Stomach (tissue), 8 donors: ENCODE measurements at regions not wholly inside any gene's neighbourhood (a gene's known extent, or its start where the extent isn't known, plus 50 kb on each side); places are given as distances from the start of the nearest gene placed in this dataset.
A peak's percentile ranks its signal among the peaks of the same experiment; 100 is the strongest.

Source experiments
- DNase-seq, 2 donors: peaks; one replicate each; pipeline versions ENCODE4 v3.0.0 to v3.0.0-alpha.2; 2013 to 2019
- H3K27ac ChIP-seq, 5 donors: fragments of 200-600 bp in 4 of 5; sonication (generic) in 4 of 5; one replicate each; pipeline ENCODE4 v1.5.1; 2013 to 2019; ENCODE audit warnings: mild to moderate bottlenecking in 1 of 5, moderate library complexity in 1 of 5
- H3K27me3 ChIP-seq, 3 donors: fragments of 200-600 bp; sonication (generic); one replicate each; pipeline ENCODE4 v1.5.1; 2017 to 2019; ENCODE audit warnings: mixed run types in 1 of 3
- H3K36me3 ChIP-seq, 4 donors: fragments of 200-600 bp; sonication (generic); 1 replicate in 3 of 4; 2 replicates in 1 of 4; pipeline ENCODE4 v1.5.1; 2016 to 2019
- H3K4me1 ChIP-seq, 4 donors: fragments of 200-600 bp; sonication (generic); one replicate each; pipeline ENCODE4 v1.5.1; 2016 to 2019
- H3K4me3 ChIP-seq, 4 donors: fragments of 200-600 bp; sonication (generic) in 3 of 4; one replicate each; pipeline ENCODE4 v1.5.1; 2016 to 2019; ENCODE audit warnings: mild to moderate bottlenecking in 1 of 4
- H3K9me3 ChIP-seq, 4 donors: fragments of 200-600 bp; sonication (generic); one replicate each; pipeline ENCODE4 v1.5.1; 2016 to 2019
- CTCF ChIP-seq, 7 experiments: fragments of 450-650 bp in 4 of 7; fragments of 200-600 bp in 3 of 7; sonication (generic) in 3 of 7; IDR thresholded peaks; one replicate each; pipeline ENCODE4 v1.5.1; 2016 to 2019; ENCODE audit warnings: antibody characterized with exemption in 7 of 7, control low read depth in 2 of 7, mild to moderate bottlenecking in 1 of 7
- EP300 ChIP-seq: sonication (generic); formaldehyde crosslinking; IDR thresholded peaks from one replicate; pipeline ENCODE4 v1.6.1; 2017; ENCODE audit warnings: antibody characterized with exemption
- POLR2A ChIP-seq, 4 donors: fragments of 450-650 bp; IDR thresholded peaks; one replicate each; pipeline ENCODE4 v1.6.1; 2016; ENCODE audit warnings: antibody characterized with exemption in 4 of 4, control low read depth in 2 of 4, mild to moderate bottlenecking in 1 of 4, moderate library complexity in 1 of 4
- POLR2AphosphoS5 ChIP-seq, 3 donors: sonication (generic); formaldehyde crosslinking; IDR thresholded peaks; one replicate each; pipeline ENCODE4 v1.6.1; 2016; ENCODE audit warnings: antibody characterized with exemption in 3 of 3
- WGBS, 5 donors: extraction: QIAGEN DNeasy Blood & Tissue Kit in 3 of 5; methylation state at CpG; one replicate each; pipeline versions ENCODE4 v1.1.5 to v1.1.7; 2013 to 2018; 5-methylcytosine and 5-hydroxymethylcytosine counted together
- intact Hi-C: fragments of 100-400 bp; cut with DNase I; formaldehyde crosslinking; loops from one replicate; pipeline ENCODE4 v1.15.1; 2023; ENCODE audit warnings: low total_unique reads
- donor health status: healthy with polysubstance abuse.
- donor health status: Bipolar disorder and iron deficiency.
- donor health status: healthy.

- Histone ChIP-seq H3K9me3 (no peaks in the 10 kb centered on the region), H3K4me1 (peaks cover 7 to 21% (median 17%) of the 10 kb centered on the region in 4 donors), H3K27ac (peak overlapping the region; percentile 72 to 86 (median 84)), H3K36me3 (no peaks in the 10 kb centered on the region), H3K4me3 (peak overlapping the region; percentile 73 to 99 (median 91)), H3K27me3 (no peaks in the 10 kb centered on the region)
- 0 to 1% (median 0%) methylated on average over 25 to 66 of the region's 66 CpGs for WGBS, 5 donors
- intact Hi-C loops, result no loop called here
- DNase-seq, result peak; percentile 61 to 92
- TF ChIP-seq CTCF (IDR thresholded peaks at IDR 0.05) (peak in 3 of 7 experiments; percentile 16 to 54 (median 25)), POLR2A (IDR thresholded peaks at IDR 0.05) (no peak)
Observed at GRCh38 chr1:42035205-42035829, 116.6 kb upstream of the HIVEP3 start.

- no peaks in the 10 kb centered on the region for H3K9me3 ChIP-seq
- H3K27ac ChIP-seq, result no peak overlapping the region
- no peaks in the 10 kb centered on the region for H3K27me3 ChIP-seq
- DNase-seq, result no peak
- intact Hi-C loops, result no loop called here
- H3K4me3 ChIP-seq, result peak overlapping the region in 1 of 4 donors; percentile 99
- H3K36me3 ChIP-seq, result no peaks in the 10 kb centered on the region
- 59 to 68% (median 63%) methylated on average over 6 of the region's 6 CpGs for WGBS, 5 donors
- peaks cover 7 to 21% (median 17%) of the 10 kb centered on the region in 4 donors for H3K4me1 ChIP-seq
- TF ChIP-seq POLR2AphosphoS5 (IDR thresholded peaks at IDR 0.05) (no peak), POLR2A (IDR thresholded peaks at IDR 0.05) (no peak), EP300 (no peak), CTCF (IDR thresholded peaks at IDR 0.05) (no peak)
Observed at GRCh38 chr1:42034426-42034825, 115.7 kb upstream of the HIVEP3 start.

GRCh38 chr1:42033629-42034028, 114.9 kb upstream of the HIVEP3 start:
- H3K27me3 ChIP-seq, result no peaks in the 10 kb centered on the region
- intact Hi-C loops, result no loop called here
- no peak overlapping the region for H3K4me3 ChIP-seq
- H3K4me1 ChIP-seq, result peaks cover 7 to 21% (median 17%) of the 10 kb centered on the region in 4 donors
- 53 to 78% (median 65%) methylated on average over 1 of the region's 1 CpG for WGBS, 5 donors
- H3K27ac ChIP-seq, result no peak overlapping the region
- no peaks in the 10 kb centered on the region for H3K9me3 ChIP-seq
- H3K36me3 ChIP-seq, result no peaks in the 10 kb centered on the region
- TF ChIP-seq POLR2A (IDR thresholded peaks at IDR 0.05), result no peak
- DNase-seq, result no peak

GRCh38 chr1:42017730-42018129, 99.0 kb upstream of the HIVEP3 start:
- no peak for TF ChIP-seq POLR2A (IDR thresholded peaks at IDR 0.05)
- TF ChIP-seq POLR2AphosphoS5 (IDR thresholded peaks at IDR 0.05), result no peak
- TF ChIP-seq CTCF (IDR thresholded peaks at IDR 0.05), result no peak

GRCh38 chr1:42017259-42017658, 98.5 kb upstream of the HIVEP3 start:
- WGBS, 5 donors, result 81 to 93% (median 84%) methylated on average over 2 of the region's 2 CpGs
- TF ChIP-seq CTCF (IDR thresholded peaks at IDR 0.05), result no peak
- H3K4me1 ChIP-seq, result no peaks in the 10 kb centered on the region

More at GRCh38 chr1:42017730-42018129, 99.0 kb upstream of the HIVEP3 start:
- WGBS, 5 donors, result 89 to 94% (median 93%) methylated on average over 3 of the region's 3 CpGs
- Histone ChIP-seq H3K36me3 (no peaks in the 10 kb centered on the region), H3K9me3 (peaks cover 0 to 5% (median 0%) of the 10 kb centered on the region in 4 donors), H3K27ac (no peak overlapping the region), H3K4me3 (no peak overlapping the region), H3K4me1 (no peaks in the 10 kb centered on the region), H3K27me3 (no peaks in the 10 kb centered on the region)
- intact Hi-C loops, result no loop called here
- DNase-seq, result no peak

More at GRCh38 chr1:42017259-42017658, 98.5 kb upstream of the HIVEP3 start:
- intact Hi-C loops, result no loop called here
- DNase-seq, result no peak
- no peaks in the 10 kb centered on the region for H3K36me3 ChIP-seq
- H3K9me3 ChIP-seq, result peaks cover 0 to 5% (median 0%) of the 10 kb centered on the region in 4 donors
- no peaks in the 10 kb centered on the region for H3K27me3 ChIP-seq
- H3K27ac ChIP-seq, result no peak overlapping the region
- no peak overlapping the region for H3K4me3 ChIP-seq
